MM.1S (cell line): ENCODE measurements at regions not wholly inside any gene's neighbourhood (a gene's known extent, or its start where the extent isn't known, plus 50 kb on each side); places are given as distances from the start of the nearest gene placed in this dataset.

Experiments used
- DNase-seq: peaks from one replicate; pipeline ENCODE4 v3.0.0-alpha.2; 2015
- H2AFZ ChIP-seq: fragments of 300-600 bp; sonication (generic); 2 replicates; pipeline ENCODE4 v1.6.0; 2016; ENCODE audit warnings: antibody characterized with exemption, low read length
- H3F3A ChIP-seq: fragments of 300-600 bp; sonication (generic); 2 replicates; pipeline ENCODE4 v1.6.1; 2016; ENCODE audit warnings: mild to moderate bottlenecking, antibody characterized with exemption, low read length, moderate library complexity, mixed read lengths; ENCODE audit not compliant: insufficient read depth
- H3K27ac ChIP-seq: fragments of 300-600 bp; sonication (generic); 2 replicates; pipeline ENCODE4 v1.5.1; 2016; ENCODE audit warnings: mild to moderate bottlenecking, low read length
- H3K27me3 ChIP-seq: fragments of 300-600 bp; sonication (generic); replicated peaks from 2 replicates; pipeline ENCODE4 v1.6.0; 2016; ENCODE audit warnings: low read length; ENCODE audit not compliant: insufficient read depth
- H3K36me3 ChIP-seq: fragments of 300-600 bp; sonication (generic); replicated peaks from 2 replicates; pipeline ENCODE4 v1.6.1; 2016; ENCODE audit warnings: mild to moderate bottlenecking, low read length, mixed read lengths; ENCODE audit not compliant: insufficient read depth
- H3K4me1 ChIP-seq: fragments of 300-600 bp; sonication (generic); 2 replicates; pipeline ENCODE4 v1.6.1; 2016; ENCODE audit warnings: low read length, mixed read lengths
- H3K4me2 ChIP-seq: fragments of 300-600 bp; sonication (generic); 2 replicates; pipeline ENCODE4 v1.6.0; 2016; ENCODE audit warnings: low read depth, low read length
- H3K4me3 ChIP-seq: fragments of 300-600 bp; sonication (generic); 2 replicates; pipeline ENCODE4 v1.5.1; 2016; ENCODE audit warnings: low read length, mixed read lengths
- H3K79me2 ChIP-seq: fragments of 300-600 bp; sonication (generic); 2 replicates; pipeline ENCODE4 v1.6.1; 2016; ENCODE audit warnings: mixed run types, low read length, mixed read lengths
- H3K9ac ChIP-seq: fragments of 300-600 bp; sonication (generic); 2 replicates; pipeline ENCODE4 v1.6.1; 2016; ENCODE audit warnings: low read length, mixed read lengths
- H3K9me2 ChIP-seq: fragments of 300-600 bp; sonication (generic); replicated peaks from 2 replicates; pipeline ENCODE4 v1.6.1; 2016; ENCODE audit warnings: mild to moderate bottlenecking, low read length, mixed read lengths; ENCODE audit not compliant: insufficient read depth
- H3K9me3 ChIP-seq: fragments of 300-600 bp; sonication (generic); replicated peaks from 2 replicates; pipeline ENCODE4 v1.6.1; 2016; ENCODE audit warnings: mild to moderate bottlenecking, low read length, mixed read lengths; ENCODE audit not compliant: insufficient read depth
- H4K20me1 ChIP-seq: fragments of 300-600 bp; sonication (generic); 2 replicates; pipeline ENCODE4 v1.6.1; 2016; ENCODE audit warnings: mild to moderate bottlenecking, low read length, moderate library complexity, mixed read lengths; ENCODE audit not compliant: insufficient read depth
- EZH2 ChIP-seq: fragments of 300-600 bp; sonication (generic); optimal IDR thresholded peaks from 2 replicates; pipeline ENCODE3; 2017; ENCODE audit warnings: low read depth, mild to moderate bottlenecking, antibody characterized with exemption, low read length, mixed read lengths
- EZH2phosphoT487 ChIP-seq: fragments of 300-600 bp; sonication (generic); IDR thresholded peaks from 2 replicates; pipeline ENCODE4 v1.6.1; 2018; ENCODE audit warnings: antibody characterized with exemption, low read length
- TF ChIP-seq, protein P1 (sequence below): fragments of 300-600 bp; sonication (generic); IDR thresholded peaks from 2 replicates; pipeline ENCODE4 v1.5.1; 2016; ENCODE audit warnings: antibody characterized with exemption, low read length, mixed read lengths

DNA sequence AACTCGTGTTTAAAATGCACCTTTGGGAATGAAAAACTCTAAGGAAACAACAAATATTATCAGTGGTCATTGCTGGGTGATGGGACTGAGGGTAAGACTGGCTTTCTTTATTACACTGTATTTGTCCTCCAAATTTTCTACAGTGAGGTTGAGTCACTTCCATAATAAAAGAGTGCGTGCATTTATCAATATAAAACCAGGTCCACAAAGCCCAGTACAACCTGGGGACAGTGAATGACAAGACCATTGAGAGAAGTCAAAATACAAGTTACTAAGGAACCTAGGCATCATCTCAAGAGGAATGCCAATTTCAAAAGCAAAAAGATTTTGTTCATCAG is 76.4 kb downstream of the MAGED4 start:
- Histone ChIP-seq H3K36me3 (no peaks in the 10 kb centered on the region), H3K9me2 (no peaks in the 10 kb centered on the region), H4K20me1 (no peaks in the 10 kb centered on the region), H3K27me3 (no peaks in the 10 kb centered on the region), H3K4me3 (peak overlapping the region; percentile 70), H3K9me3 (no peaks in the 10 kb centered on the region), H3K4me1 (peaks cover 5% of the 10 kb centered on the region), H3K4me2 (peak overlapping the region; percentile 77), H3F3A (no peaks in the 10 kb centered on the region), H3K9ac (peak overlapping the region; percentile 55; the same call in 1 of the 2 replicates), H3K79me2 (no peaks in the 10 kb centered on the region), H3K27ac (peak overlapping the region; percentile 80; the same call in 1 of the 2 replicates), H2AFZ (peak overlapping the region; percentile 71)
- TF ChIP-seq EZH2phosphoT487 (no peak), EZH2 (no peak)
- TF ChIP-seq, protein P1, sequence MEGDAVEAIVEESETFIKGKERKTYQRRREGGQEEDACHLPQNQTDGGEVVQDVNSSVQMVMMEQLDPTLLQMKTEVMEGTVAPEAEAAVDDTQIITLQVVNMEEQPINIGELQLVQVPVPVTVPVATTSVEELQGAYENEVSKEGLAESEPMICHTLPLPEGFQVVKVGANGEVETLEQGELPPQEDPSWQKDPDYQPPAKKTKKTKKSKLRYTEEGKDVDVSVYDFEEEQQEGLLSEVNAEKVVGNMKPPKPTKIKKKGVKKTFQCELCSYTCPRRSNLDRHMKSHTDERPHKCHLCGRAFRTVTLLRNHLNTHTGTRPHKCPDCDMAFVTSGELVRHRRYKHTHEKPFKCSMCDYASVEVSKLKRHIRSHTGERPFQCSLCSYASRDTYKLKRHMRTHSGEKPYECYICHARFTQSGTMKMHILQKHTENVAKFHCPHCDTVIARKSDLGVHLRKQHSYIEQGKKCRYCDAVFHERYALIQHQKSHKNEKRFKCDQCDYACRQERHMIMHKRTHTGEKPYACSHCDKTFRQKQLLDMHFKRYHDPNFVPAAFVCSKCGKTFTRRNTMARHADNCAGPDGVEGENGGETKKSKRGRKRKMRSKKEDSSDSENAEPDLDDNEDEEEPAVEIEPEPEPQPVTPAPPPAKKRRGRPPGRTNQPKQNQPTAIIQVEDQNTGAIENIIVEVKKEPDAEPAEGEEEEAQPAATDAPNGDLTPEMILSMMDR, result no peak
- no peak for DNase-seq

DNA sequence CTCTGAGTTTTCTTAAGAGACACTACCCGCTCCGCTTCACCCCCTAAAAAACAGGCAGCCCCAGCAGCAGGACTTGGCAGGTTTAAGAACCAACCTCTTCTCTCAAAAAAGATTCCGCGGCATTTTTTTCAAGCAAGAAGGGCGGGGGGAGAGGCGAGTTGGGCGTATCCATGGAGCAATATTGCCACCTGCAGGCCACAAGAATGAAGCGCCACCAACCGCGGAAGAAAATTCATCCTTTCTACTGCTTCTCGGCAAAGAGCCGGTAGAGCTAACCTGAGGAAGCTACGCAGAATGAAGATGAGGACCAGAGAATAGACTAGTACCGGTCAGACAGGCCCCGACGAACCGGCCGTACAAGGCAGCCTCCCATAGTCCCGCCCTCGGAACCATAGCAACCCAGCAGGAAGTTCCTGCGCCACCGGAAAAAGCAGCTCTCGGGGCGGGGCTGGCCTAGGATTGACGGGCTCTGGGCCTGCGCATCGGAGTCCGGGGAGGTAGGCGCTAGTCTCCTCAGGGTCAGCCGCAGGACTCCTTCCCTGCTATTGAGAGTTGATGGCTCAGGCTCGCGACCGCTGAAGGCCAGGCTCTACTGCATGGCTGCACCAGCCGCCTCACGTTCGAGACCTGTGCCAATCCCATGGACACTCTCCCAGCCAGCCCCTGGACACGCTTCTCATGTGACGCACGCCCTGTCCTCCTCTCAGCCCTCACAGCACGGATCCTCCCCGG is 76.9 kb downstream of the MAGED4 start:
- Histone ChIP-seq H3F3A (no peaks in the 10 kb centered on the region), H3K9ac (peak overlapping the region; percentile 55; the same call in 1 of the 2 replicates), H2AFZ (peak overlapping the region; percentile 87), H3K36me3 (no peaks in the 10 kb centered on the region), H4K20me1 (no peaks in the 10 kb centered on the region), H3K27me3 (no peaks in the 10 kb centered on the region), H3K9me3 (no peaks in the 10 kb centered on the region), H3K79me2 (no peaks in the 10 kb centered on the region), H3K4me3 (peak overlapping the region; percentile 70), H3K4me2 (peak overlapping the region; percentile 77), H3K9me2 (no peaks in the 10 kb centered on the region), H3K4me1 (peaks cover 5% of the 10 kb centered on the region), H3K27ac (peak overlapping the region; percentile 80; the same call in 1 of the 2 replicates)
- TF ChIP-seq EZH2, result no peak
- TF ChIP-seq, protein P1, result peak; percentile 79
- TF ChIP-seq EZH2phosphoT487, result no peak
- DNase-seq, result peak; percentile 89

DNA sequence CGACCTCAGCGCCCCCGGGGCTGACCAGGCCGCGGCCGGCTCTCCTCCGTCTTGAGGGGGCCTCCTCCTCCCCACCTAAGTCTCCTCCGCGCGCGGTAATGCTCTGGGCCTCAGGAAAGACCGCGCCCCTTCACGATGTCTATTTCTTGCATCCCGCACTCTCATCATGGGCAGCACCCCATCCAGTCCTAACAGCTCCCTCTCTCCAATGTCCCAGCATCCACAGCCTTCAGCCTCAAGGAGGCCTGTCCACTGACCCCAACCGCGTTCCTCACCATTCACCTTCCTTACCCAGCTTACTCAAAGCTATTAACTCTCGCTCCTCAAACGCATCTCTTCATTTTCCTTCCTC is 77.5 kb downstream of the MAGED4 start:
- H3K4me1 ChIP-seq, result peaks cover 5% of the 10 kb centered on the region
- DNase-seq, result no peak
- H3K36me3 ChIP-seq, result no peaks in the 10 kb centered on the region
- TF ChIP-seq EZH2 (no peak), EZH2phosphoT487 (no peak)
- TF ChIP-seq, protein P1, result no peak
- H3F3A ChIP-seq, result no peaks in the 10 kb centered on the region
- no peaks in the 10 kb centered on the region for H3K9me3 ChIP-seq
- peak overlapping the region; percentile 77 for H3K4me2 ChIP-seq
- no peaks in the 10 kb centered on the region for H3K9me2 ChIP-seq
- peak overlapping the region; percentile 87 for H2AFZ ChIP-seq
- no peaks in the 10 kb centered on the region for H4K20me1 ChIP-seq
- H3K4me3 ChIP-seq, result peak overlapping the region; percentile 70
- H3K9ac ChIP-seq, result peak overlapping the region; percentile 55; the same call in 1 of the 2 replicates
- H3K27me3 ChIP-seq, result no peaks in the 10 kb centered on the region
- no peaks in the 10 kb centered on the region for H3K79me2 ChIP-seq
- H3K27ac ChIP-seq, result peak overlapping the region; percentile 80; the same call in 1 of the 2 replicates
